HepG2 (cell line): ENCODE measurements at regions not wholly inside any gene's neighbourhood (a gene's known extent, or its start where the extent isn't known, plus 50 kb on each side); places are given as distances from the start of the nearest gene placed in this dataset.
"Not testable (repeated sequence)": the region's sequence is repeated elsewhere in the genome, so short reads cannot be mapped to it uniquely, and the experiment has no call there.

Source experiments
- ELF4 ChIP-seq: sonication (generic); formaldehyde crosslinking; IDR thresholded peaks from 2 replicates; pipeline ENCODE4 v1.5.0; 2020; ENCODE audit warnings: missing genetic modification reagents, mild to moderate bottlenecking, moderate library complexity, borderline replicate concordance
- MTA3 ChIP-seq: sonication (generic); formaldehyde crosslinking; IDR thresholded peaks from 2 replicates; pipeline ENCODE4 v1.4.0; 2020; ENCODE audit warnings: missing genetic modification reagents
- POLR2A ChIP-seq, 2 experiments: IDR thresholded peaks; 2 replicates each; pipeline ENCODE4 v1.6.1; 2011; ENCODE audit warnings: low read depth in 2 of 2, low read length in 2 of 2, mild to moderate bottlenecking in 1 of 2, moderate library complexity in 1 of 2; ENCODE audit not compliant: insufficient read depth in 1 of 2
- SAFB2 ChIP-seq: sonication (generic); formaldehyde crosslinking; IDR thresholded peaks from 2 replicates; pipeline ENCODE4 v1.5.1; 2020; ENCODE audit warnings: missing genetic modification reagents, low read depth, mild to moderate bottlenecking, borderline replicate concordance
- SRF ChIP-seq: IDR thresholded peaks from 2 replicates; pipeline ENCODE4 v1.6.1; 2011; ENCODE audit warnings: mild to moderate bottlenecking, low read depth, low read length, moderate library complexity
- TBP ChIP-seq: sonication (generic); formaldehyde crosslinking; IDR thresholded peaks from 2 replicates; pipeline ENCODE4 v1.5.0; 2020; ENCODE audit warnings: missing genetic modification reagents
- TGIF2 ChIP-seq: IDR thresholded peaks from 2 replicates; pipeline ENCODE4 v1.6.1; 2016; ENCODE audit warnings: control low read depth, missing compliant biosample characterization
- ZNF777 ChIP-seq: sonication (generic); formaldehyde crosslinking; IDR thresholded peaks from 2 replicates; pipeline ENCODE4 v1.4.0; 2020; ENCODE audit warnings: missing genetic modification reagents
- TF ChIP-seq, protein P1 (sequence below), 2 experiments: sonication (generic) in 1 of 2; formaldehyde crosslinking in 1 of 2; IDR thresholded peaks; 2 replicates each; pipeline versions ENCODE4 v1.5.1 to v1.6.1; 2011 to 2020; ENCODE audit warnings: borderline replicate concordance in 1 of 2, low read depth in 1 of 2, low read length in 1 of 2, mild to moderate bottlenecking in 1 of 2, missing genetic modification reagents in 1 of 2, moderate library complexity in 1 of 2
- TF ChIP-seq, protein P2 (sequence below): sonication (generic); formaldehyde crosslinking; IDR thresholded peaks from 2 replicates; pipeline ENCODE4 v1.4.0; 2020; ENCODE audit warnings: missing genetic modification reagents
- TF ChIP-seq, protein P3 (sequence below): IDR thresholded peaks from 2 replicates; pipeline ENCODE4 v1.6.1; 2016

DNA sequence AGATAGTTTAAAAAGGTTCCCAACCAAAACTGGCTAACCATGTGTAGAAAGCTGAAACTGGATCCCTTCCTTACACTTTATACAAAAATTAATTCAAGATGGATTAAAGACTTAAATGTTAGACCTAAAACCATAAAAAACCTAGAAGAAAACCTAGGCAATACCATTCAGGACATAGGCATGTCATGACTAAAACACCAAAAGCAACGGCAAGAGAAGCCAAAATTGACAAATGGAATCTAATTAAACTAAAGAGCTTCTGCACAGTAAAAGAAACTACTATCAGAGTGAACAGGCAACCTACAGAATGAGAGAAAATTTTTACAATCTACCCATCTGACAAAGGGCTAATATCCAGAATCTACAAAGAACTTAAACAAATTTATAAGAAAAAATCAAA is 379.1 kb upstream of the PIK3R1 start:
- not testable (repeated sequence) for TF ChIP-seq SRF; TBP (CRISPR knock-in tag); ELF4 (CRISPR knock-in tag); ZNF777 (CRISPR knock-in tag); MTA3 (CRISPR knock-in tag); SAFB2 (CRISPR knock-in tag); TGIF2 (CRISPR knock-in tag); POLR2A (IDR thresholded peaks at IDR 0.05; ENCODE audit: insufficient read depth in 1 of 2, low read depth in 2 of 2, low read length in 2 of 2)
- TF ChIP-seq, protein P1, sequence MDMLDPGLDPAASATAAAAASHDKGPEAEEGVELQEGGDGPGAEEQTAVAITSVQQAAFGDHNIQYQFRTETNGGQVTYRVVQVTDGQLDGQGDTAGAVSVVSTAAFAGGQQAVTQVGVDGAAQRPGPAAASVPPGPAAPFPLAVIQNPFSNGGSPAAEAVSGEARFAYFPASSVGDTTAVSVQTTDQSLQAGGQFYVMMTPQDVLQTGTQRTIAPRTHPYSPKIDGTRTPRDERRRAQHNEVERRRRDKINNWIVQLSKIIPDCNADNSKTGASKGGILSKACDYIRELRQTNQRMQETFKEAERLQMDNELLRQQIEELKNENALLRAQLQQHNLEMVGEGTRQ (IDR thresholded peaks at IDR 0.05; ENCODE audit: low read depth, low read length), result not testable (repeated sequence)
- TF ChIP-seq, protein P1 (CRISPR knock-in tag; IDR thresholded peaks at IDR 0.05; ENCODE audit: borderline replicate concordance), result not testable (repeated sequence)
- TF ChIP-seq, protein P2, sequence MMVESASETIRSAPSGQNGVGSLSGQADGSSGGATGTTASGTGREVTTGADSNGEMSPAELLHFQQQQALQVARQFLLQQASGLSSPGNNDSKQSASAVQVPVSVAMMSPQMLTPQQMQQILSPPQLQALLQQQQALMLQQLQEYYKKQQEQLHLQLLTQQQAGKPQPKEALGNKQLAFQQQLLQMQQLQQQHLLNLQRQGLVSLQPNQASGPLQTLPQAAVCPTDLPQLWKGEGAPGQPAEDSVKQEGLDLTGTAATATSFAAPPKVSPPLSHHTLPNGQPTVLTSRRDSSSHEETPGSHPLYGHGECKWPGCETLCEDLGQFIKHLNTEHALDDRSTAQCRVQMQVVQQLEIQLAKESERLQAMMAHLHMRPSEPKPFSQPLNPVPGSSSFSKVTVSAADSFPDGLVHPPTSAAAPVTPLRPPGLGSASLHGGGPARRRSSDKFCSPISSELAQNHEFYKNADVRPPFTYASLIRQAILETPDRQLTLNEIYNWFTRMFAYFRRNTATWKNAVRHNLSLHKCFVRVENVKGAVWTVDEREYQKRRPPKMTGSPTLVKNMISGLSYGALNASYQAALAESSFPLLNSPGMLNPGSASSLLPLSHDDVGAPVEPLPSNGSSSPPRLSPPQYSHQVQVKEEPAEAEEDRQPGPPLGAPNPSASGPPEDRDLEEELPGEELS (CRISPR knock-in tag), result not testable (repeated sequence)
- TF ChIP-seq, protein P3, sequence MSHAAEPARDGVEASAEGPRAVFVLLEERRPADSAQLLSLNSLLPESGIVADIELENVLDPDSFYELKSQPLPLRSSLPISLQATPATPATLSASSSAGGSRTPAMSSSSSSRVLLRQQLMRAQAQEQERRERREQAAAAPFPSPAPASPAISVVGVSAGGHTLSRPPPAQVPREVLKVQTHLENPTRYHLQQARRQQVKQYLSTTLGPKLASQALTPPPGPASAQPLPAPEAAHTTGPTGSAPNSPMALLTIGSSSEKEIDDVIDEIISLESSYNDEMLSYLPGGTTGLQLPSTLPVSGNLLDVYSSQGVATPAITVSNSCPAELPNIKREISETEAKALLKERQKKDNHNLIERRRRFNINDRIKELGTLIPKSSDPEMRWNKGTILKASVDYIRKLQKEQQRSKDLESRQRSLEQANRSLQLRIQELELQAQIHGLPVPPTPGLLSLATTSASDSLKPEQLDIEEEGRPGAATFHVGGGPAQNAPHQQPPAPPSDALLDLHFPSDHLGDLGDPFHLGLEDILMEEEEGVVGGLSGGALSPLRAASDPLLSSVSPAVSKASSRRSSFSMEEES, result not testable (repeated sequence)
